Neural cell (in vitro differentiated cells): ENCODE measurements at regions not wholly inside any gene's neighbourhood (a gene's known extent, or its start where the extent isn't known, plus 50 kb on each side); places are given as distances from the start of the nearest gene placed in this dataset.
"Not testable (repeated sequence)": the region's sequence is repeated elsewhere in the genome, so short reads cannot be mapped to it uniquely, and the experiment has no call there.

Source experiments
- H2AFZ ChIP-seq: fragments of 200-600, 300-800 bp; sonication (generic), shearing (Covaris generic); 2 replicates; pipeline ENCODE4 v1.6.0; 2014; ENCODE audit warnings: low read depth, mild to moderate bottlenecking, antibody characterized with exemption, low read length, moderate library complexity
- H3F3A ChIP-seq: fragments of 200-600 bp; shearing (Covaris generic); 2 replicates; pipeline ENCODE4 v1.6.1; 2016; ENCODE audit warnings: mild to moderate bottlenecking, moderate library complexity, mixed read lengths, antibody characterized with exemption, low read length; ENCODE audit not compliant: insufficient read depth, poor library complexity, severe bottlenecking
- H3K27ac ChIP-seq: fragments of 200-600, 300-800 bp; sonication (generic), shearing (Covaris generic); 2 replicates; pipeline ENCODE4 v1.5.1; 2014; ENCODE audit warnings: mild to moderate bottlenecking, low read length, moderate library complexity
- H3K27me3 ChIP-seq: fragments of 300-800, 200-600 bp; sonication (generic), shearing (Covaris generic); 2 replicates; pipeline ENCODE4 v1.6.0; 2014; ENCODE audit warnings: mild to moderate bottlenecking, low read depth, low read length, moderate library complexity; ENCODE audit not compliant: insufficient read depth
- H3K36me3 ChIP-seq: fragments of 300-800, 200-600 bp; sonication (generic), shearing (Covaris generic); 2 replicates; pipeline ENCODE4 v1.5.1; 2014; ENCODE audit warnings: mild to moderate bottlenecking, antibody characterized with exemption, low read length, moderate library complexity; ENCODE audit not compliant: insufficient read depth
- H3K4me2 ChIP-seq: fragments of 300-800, 200-600 bp; sonication (generic), shearing (Covaris generic); 2 replicates; pipeline ENCODE4 v1.6.0; 2014; ENCODE audit warnings: mild to moderate bottlenecking, low read length
- H3K4me3 ChIP-seq: fragments of 300-800, 200-600 bp; sonication (generic), shearing (Covaris generic); 2 replicates; pipeline ENCODE4 v1.5.1; 2014; ENCODE audit warnings: mild to moderate bottlenecking, low read length, moderate library complexity
- H3K79me2 ChIP-seq: fragments of 200-600 bp; shearing (Covaris generic); replicated peaks from 2 replicates; pipeline ENCODE4 v1.6.0; 2014; ENCODE audit warnings: mild to moderate bottlenecking, low read length, moderate library complexity; ENCODE audit not compliant: insufficient read depth
- H3K9ac ChIP-seq: fragments of 300-800, 200-600 bp; sonication (generic), shearing (Covaris generic); 2 replicates; pipeline ENCODE4 v1.6.1; 2016; ENCODE audit warnings: mild to moderate bottlenecking, low read length, mixed read lengths
- H3K9me2 ChIP-seq: fragments of 200-600 bp; shearing (Covaris generic); 2 replicates; pipeline ENCODE4 v1.6.1; 2016; ENCODE audit warnings: mild to moderate bottlenecking, low read length, mixed read lengths; ENCODE audit not compliant: insufficient read depth
- H3K9me3 ChIP-seq: fragments of 200-600, 300-800 bp; sonication (generic), shearing (Covaris generic); 2 replicates; pipeline ENCODE4 v1.6.1; 2016; ENCODE audit warnings: mild to moderate bottlenecking, mixed run types, low read length, moderate library complexity, mixed read lengths
- H4K20me1 ChIP-seq: fragments of 200-600 bp; shearing (Covaris generic); 2 replicates; pipeline ENCODE4 v1.6.1; 2016; ENCODE audit warnings: mild to moderate bottlenecking, mixed run types; ENCODE audit not compliant: insufficient read depth
- CTCF ChIP-seq: fragments of 450-650 bp; IDR thresholded peaks from 2 replicates; pipeline ENCODE4 v1.5.1; 2014; ENCODE audit warnings: antibody characterized with exemption, mild to moderate bottlenecking, moderate library complexity; ENCODE audit not compliant: poor library complexity, severe bottlenecking
- EP300 ChIP-seq: fragments of 450-650 bp; conservative IDR thresholded peaks from 2 replicates; pipeline ENCODE4 v1.6.1; 2014; ENCODE audit warnings: antibody characterized with exemption, mild to moderate bottlenecking, moderate library complexity; ENCODE audit not compliant: poor library complexity, severe bottlenecking
- EZH2 ChIP-seq: fragments of 200-600, 300-800 bp; shearing (Covaris generic), sonication (generic); IDR thresholded peaks from 2 replicates; pipeline ENCODE4 v1.6.1; 2014; ENCODE audit warnings: antibody characterized with exemption, low read length, borderline replicate concordance, mild to moderate bottlenecking; ENCODE audit not compliant: insufficient read depth, poor library complexity, severe bottlenecking
- MXI1 ChIP-seq: fragments of 450-650 bp; conservative IDR thresholded peaks from 2 replicates; pipeline ENCODE4 v1.6.1; 2014; ENCODE audit warnings: antibody characterized with exemption, mild to moderate bottlenecking; ENCODE audit not compliant: poor library complexity, severe bottlenecking
- POLR2AphosphoS5 ChIP-seq: IDR thresholded peaks from 2 replicates; pipeline ENCODE4 v1.6.1; 2012
- RAD21 ChIP-seq: fragments of 450-650 bp; conservative IDR thresholded peaks from 2 replicates; pipeline ENCODE4 v1.6.1; 2014; ENCODE audit warnings: antibody characterized with exemption, mild to moderate bottlenecking, moderate library complexity
- REST ChIP-seq: IDR thresholded peaks from 2 replicates; pipeline ENCODE4 v1.6.1; 2012; ENCODE audit warnings: borderline replicate concordance
- SMC3 ChIP-seq: fragments of 450-650 bp; conservative IDR thresholded peaks from 2 replicates; pipeline ENCODE4 v1.6.1; 2014; ENCODE audit warnings: antibody characterized with exemption, mild to moderate bottlenecking, moderate library complexity; ENCODE audit not compliant: poor library complexity
- TAF1 ChIP-seq: IDR thresholded peaks from 2 replicates; pipeline ENCODE4 v1.6.1; 2012; ENCODE audit warnings: low read depth

GRCh38 chr21:14629461-14629860 lies 83.3 kb upstream of the SAMSN1 start:
- no peak overlapping the region for H3K4me3 ChIP-seq
- H3K36me3 ChIP-seq: no peaks in the 10 kb centered on the region
- no peaks in the 10 kb centered on the region for H3K9me2 ChIP-seq
- TF ChIP-seq RAD21 (no peak), POLR2AphosphoS5 (no peak), MXI1 (no peak), REST (no peak), EZH2 (no peak), CTCF (no peak), TAF1 (no peak), EP300 (no peak), SMC3 (no peak)
- H3K9me3 ChIP-seq: no peaks in the 10 kb centered on the region
- no peak overlapping the region for H3K9ac ChIP-seq
- no peaks in the 10 kb centered on the region for H4K20me1 ChIP-seq
- no peaks in the 10 kb centered on the region for H3K27me3 ChIP-seq
- no peak overlapping the region for H3K4me2 ChIP-seq
- H2AFZ ChIP-seq: no peak overlapping the region
- H3F3A ChIP-seq: no peaks in the 10 kb centered on the region
- H3K79me2 ChIP-seq: no peaks in the 10 kb centered on the region
- H3K27ac ChIP-seq: no peak overlapping the region

- H4K20me1 ChIP-seq, H3K27me3 ChIP-seq, H2AFZ ChIP-seq, H3K9me2 ChIP-seq, H3K9ac ChIP-seq, H3K27ac ChIP-seq, H3K79me2 ChIP-seq, H3K9me3 ChIP-seq, H3F3A ChIP-seq, H3K36me3 ChIP-seq, H3K4me3 ChIP-seq, H3K4me2 ChIP-seq: not testable (repeated sequence)
Measured at GRCh38 chr21:14623079-14623478, 77.0 kb upstream of the SAMSN1 start.

GRCh38 chr21:14620152-14620551 lies 74.0 kb upstream of the SAMSN1 start:
- TF ChIP-seq TAF1 (no peak), EP300 (no peak), REST (no peak), MXI1 (no peak), SMC3 (no peak), CTCF (no peak), POLR2AphosphoS5 (no peak), EZH2 (no peak), RAD21 (no peak)
- Histone ChIP-seq H3F3A (no peaks in the 10 kb centered on the region), H3K27ac (no peak overlapping the region), H2AFZ (no peak overlapping the region), H4K20me1 (no peaks in the 10 kb centered on the region), H3K79me2 (no peaks in the 10 kb centered on the region), H3K9ac (no peak overlapping the region), H3K9me3 (no peaks in the 10 kb centered on the region), H3K36me3 (no peaks in the 10 kb centered on the region), H3K9me2 (no peaks in the 10 kb centered on the region), H3K27me3 (no peaks in the 10 kb centered on the region), H3K4me2 (no peak overlapping the region), H3K4me3 (no peak overlapping the region)
